ENCODE measurements at regions not wholly inside any gene's neighbourhood (a gene's known extent, or its start where the extent isn't known, plus 50 kb on each side); places are given as distances from the start of the nearest gene placed in this dataset.

DNA sequence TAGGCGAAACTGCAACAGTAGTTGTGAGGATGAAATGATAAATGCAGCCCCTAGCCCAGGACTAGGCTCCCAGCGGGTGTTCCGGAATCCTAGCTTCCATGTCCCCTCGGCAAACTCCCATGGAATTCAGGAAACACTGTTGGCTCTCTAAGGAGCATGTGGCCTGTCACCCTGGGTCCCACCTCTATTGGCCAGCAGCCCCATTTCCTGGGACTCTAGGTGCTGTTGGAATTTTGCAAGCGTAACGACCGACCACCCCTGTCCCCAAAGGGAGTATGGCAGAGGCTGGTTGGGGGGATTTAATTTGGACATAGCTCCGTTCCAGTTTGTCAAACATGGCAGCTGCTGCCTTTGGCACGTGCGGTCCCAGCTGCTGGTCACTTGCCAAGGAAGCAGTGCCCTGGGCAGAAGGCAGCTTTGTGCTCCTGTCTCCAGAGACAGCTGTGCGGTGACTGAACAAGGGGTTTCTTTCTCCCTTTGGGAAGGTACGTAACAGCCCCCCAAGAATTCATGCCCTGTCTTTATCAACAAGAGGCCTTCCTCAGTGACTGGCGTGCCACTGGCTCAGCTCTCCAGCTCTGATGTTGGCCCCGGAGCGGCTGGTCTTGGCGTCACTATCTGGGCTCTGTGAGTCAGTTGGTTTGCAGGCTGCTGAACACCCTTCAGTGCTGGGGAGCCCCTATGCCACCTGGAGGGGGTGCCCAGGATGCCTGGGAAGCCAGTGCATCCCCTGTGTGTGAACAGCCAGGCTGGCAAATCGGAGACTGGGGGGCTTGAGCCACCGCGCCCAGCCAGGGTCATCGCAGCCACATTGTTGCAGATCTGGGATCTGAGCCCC, 235.2 kb upstream of the TNRC6C start:
- no peaks in the 10 kb centered on the region for H3K9me3 ChIP-seq (ENCODE audit: insufficient read depth, low read depth)
- H3K27ac ChIP-seq = no peak overlapping the region
- H3K4me2 ChIP-seq = no peak overlapping the region
- no TSS peak for BruUV-seq (replicated peaks)
- TF ChIP-seq, protein P1, sequence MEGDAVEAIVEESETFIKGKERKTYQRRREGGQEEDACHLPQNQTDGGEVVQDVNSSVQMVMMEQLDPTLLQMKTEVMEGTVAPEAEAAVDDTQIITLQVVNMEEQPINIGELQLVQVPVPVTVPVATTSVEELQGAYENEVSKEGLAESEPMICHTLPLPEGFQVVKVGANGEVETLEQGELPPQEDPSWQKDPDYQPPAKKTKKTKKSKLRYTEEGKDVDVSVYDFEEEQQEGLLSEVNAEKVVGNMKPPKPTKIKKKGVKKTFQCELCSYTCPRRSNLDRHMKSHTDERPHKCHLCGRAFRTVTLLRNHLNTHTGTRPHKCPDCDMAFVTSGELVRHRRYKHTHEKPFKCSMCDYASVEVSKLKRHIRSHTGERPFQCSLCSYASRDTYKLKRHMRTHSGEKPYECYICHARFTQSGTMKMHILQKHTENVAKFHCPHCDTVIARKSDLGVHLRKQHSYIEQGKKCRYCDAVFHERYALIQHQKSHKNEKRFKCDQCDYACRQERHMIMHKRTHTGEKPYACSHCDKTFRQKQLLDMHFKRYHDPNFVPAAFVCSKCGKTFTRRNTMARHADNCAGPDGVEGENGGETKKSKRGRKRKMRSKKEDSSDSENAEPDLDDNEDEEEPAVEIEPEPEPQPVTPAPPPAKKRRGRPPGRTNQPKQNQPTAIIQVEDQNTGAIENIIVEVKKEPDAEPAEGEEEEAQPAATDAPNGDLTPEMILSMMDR (conservative IDR thresholded peaks at IDR 0.05) = no peak
- no peak for TF ChIP-seq EZH2 (IDR thresholded peaks at IDR 0.05; ENCODE audit: low read depth)
- no peak overlapping the region for H3K4me3 ChIP-seq
- no peaks in the 10 kb centered on the region for H3K4me1 ChIP-seq (replicated peaks; ENCODE audit: insufficient read depth)
- no peaks in the 10 kb centered on the region for H3K79me2 ChIP-seq (ENCODE audit: low read depth)
- CTCF ChIA-PET = interaction anchor here (0.5 kb wide), 1 partner anchor 464 kb away, joined by 3 read pairs; the partner anchor contains the start of genes AFMID and TK1
- H3K36me3 ChIP-seq (ENCODE audit: low read depth) = no peaks in the 10 kb centered on the region
- H3F3A ChIP-seq (ENCODE audit: insufficient read depth, low read depth) = no peaks in the 10 kb centered on the region
- intact Hi-C loops (cut with micrococcal nuclease; ENCODE audit: unreplicated experiment) = no loop called here
- no peak for DNase-seq
- POLR2A ChIA-PET (ENCODE audit: unreplicated experiment) = no interaction called here
- no peak overlapping the region for H2AFZ ChIP-seq
- H3K9me2 ChIP-seq (ENCODE audit: insufficient read depth) = no peaks in the 10 kb centered on the region
- H4K20me1 ChIP-seq (ENCODE audit: insufficient read depth) = no peaks in the 10 kb centered on the region
- H3K27me3 ChIP-seq (ENCODE audit: insufficient read depth, low read depth) = peaks cover 66% of the 10 kb centered on the region

DNA sequence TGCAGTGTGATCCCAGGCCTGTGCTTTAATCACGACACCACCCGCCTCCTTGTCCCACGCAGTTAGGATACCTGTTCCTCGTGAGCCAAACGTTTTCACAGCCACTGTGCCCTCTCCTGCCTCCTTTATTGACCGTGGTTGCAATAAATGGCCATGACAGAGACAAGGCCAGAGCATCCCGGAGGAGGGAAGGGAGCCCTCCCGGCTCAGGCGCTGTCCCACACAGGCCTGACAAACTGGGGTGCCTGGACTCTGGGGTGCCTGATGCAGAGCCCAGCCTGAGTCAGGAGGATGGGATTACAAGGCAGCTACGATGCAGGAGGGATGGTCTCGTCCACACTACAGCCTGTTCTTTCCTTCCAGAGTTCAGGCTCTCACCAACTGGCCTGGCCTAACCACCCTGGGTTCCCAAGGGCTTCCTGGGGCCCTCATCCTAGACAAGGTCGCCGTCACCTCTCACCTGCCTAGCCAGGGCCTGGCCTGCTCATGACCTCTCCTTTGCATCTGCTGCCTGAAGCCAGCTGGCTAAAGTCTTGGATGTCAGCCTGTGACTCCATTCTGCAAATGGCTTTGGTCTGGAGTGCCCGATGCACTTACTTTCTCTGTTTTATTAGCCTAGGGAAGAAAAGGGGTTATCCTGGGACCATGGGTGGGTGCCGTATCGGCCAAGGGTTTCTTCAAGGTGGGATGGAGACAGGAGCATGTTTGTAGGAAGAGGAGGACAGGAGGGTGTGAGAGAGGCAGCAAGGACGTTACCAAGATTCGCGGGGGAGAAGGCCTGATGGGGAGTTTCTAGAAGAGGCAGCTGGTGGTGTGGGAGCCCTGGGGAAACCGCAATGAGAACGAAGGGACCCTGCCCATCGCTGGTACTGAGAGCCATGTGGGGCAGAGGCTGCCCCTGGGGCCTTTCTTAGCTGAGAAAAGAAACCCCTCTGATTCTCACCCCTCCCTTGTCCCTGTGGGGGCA, 234.3 kb upstream of the TNRC6C start:
- Histone ChIP-seq H3K79me2 (ENCODE audit: low read depth) (no peaks in the 10 kb centered on the region), H3K4me1 (replicated peaks; ENCODE audit: insufficient read depth) (no peaks in the 10 kb centered on the region), H3K4me3 (no peak overlapping the region), H2AFZ (no peak overlapping the region), H3K27me3 (ENCODE audit: insufficient read depth, low read depth) (peaks cover 70% of the 10 kb centered on the region), H3K9me2 (ENCODE audit: insufficient read depth) (no peaks in the 10 kb centered on the region), H3K9me3 (ENCODE audit: insufficient read depth, low read depth) (no peaks in the 10 kb centered on the region), H3K27ac (no peak overlapping the region), H3K36me3 (ENCODE audit: low read depth) (no peaks in the 10 kb centered on the region), H4K20me1 (ENCODE audit: insufficient read depth) (no peaks in the 10 kb centered on the region), H3K4me2 (no peak overlapping the region), H3F3A (ENCODE audit: insufficient read depth, low read depth) (no peaks in the 10 kb centered on the region)
- BruUV-seq (replicated peaks) = no TSS peak
- no peak for TF ChIP-seq EZH2 (IDR thresholded peaks at IDR 0.05; ENCODE audit: low read depth)
- TF ChIP-seq, protein P1 (conservative IDR thresholded peaks at IDR 0.05) = no peak
- ChIA-PET CTCF (no interaction called here), POLR2A (ENCODE audit: unreplicated experiment) (no interaction called here)
- no peak for DNase-seq
- intact Hi-C loops (cut with micrococcal nuclease; ENCODE audit: unreplicated experiment) = no loop called here

DNA sequence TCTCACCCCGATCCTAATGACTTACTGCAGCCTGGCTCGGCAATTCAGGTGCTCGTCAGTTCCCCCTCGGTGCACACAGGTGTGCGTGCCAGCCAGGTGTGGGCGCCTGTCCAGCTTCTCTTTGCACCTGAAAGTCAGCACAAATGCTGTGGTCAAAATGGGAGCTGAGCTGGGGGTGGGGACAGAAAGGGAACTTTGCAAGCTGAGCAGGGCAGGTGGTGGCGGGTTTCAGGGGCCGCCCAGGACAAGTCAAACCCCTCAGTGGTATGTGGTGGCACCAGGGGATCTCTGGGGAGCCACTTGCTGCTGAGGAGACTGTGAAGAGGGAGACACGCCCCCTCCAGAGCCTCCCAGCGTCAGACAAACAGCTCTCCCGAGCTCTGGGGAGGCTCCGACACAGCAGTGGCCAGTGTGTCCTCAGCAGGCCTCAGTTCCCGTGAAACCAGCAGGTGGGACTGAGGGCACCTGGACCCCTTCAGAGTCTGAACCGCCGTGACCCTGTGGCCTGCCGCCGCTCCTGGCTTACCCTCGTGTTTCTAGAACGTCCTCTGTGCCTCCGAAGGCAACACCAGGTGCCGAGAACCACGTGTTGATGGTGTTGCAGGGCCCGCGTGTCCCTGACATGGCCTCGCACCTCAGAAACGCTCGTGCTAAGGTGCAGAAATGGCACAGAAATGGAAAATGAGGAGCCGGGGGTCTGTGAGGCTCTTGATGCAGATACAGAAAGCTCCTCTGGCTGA, 233.5 kb upstream of the TNRC6C start:
- no peaks in the 10 kb centered on the region for H3K9me2 ChIP-seq (ENCODE audit: insufficient read depth)
- ChIA-PET CTCF (no interaction called here), POLR2A (ENCODE audit: unreplicated experiment) (no interaction called here)
- peaks cover 77% of the 10 kb centered on the region for H3K27me3 ChIP-seq (ENCODE audit: insufficient read depth, low read depth)
- H3K9me3 ChIP-seq (ENCODE audit: insufficient read depth, low read depth) = no peaks in the 10 kb centered on the region
- no TSS peak for BruUV-seq (replicated peaks)
- H4K20me1 ChIP-seq (ENCODE audit: insufficient read depth) = no peaks in the 10 kb centered on the region
- DNase-seq = no peak
- no peaks in the 10 kb centered on the region for H3K36me3 ChIP-seq (ENCODE audit: low read depth)
- H3K4me3 ChIP-seq = no peak overlapping the region
- H3K4me2 ChIP-seq = no peak overlapping the region
- intact Hi-C loops (cut with micrococcal nuclease; ENCODE audit: unreplicated experiment) = no loop called here
- TF ChIP-seq, protein P1 (conservative IDR thresholded peaks at IDR 0.05) = no peak
- H2AFZ ChIP-seq = no peak overlapping the region
- no peak overlapping the region for H3K27ac ChIP-seq
- no peaks in the 10 kb centered on the region for H3F3A ChIP-seq (ENCODE audit: insufficient read depth, low read depth)
- H3K4me1 ChIP-seq (replicated peaks; ENCODE audit: insufficient read depth) = no peaks in the 10 kb centered on the region
- H3K79me2 ChIP-seq (ENCODE audit: low read depth) = no peaks in the 10 kb centered on the region
